ENCODE measurements at regions not wholly inside any gene's neighbourhood (a gene's known extent, or its start where the extent isn't known, plus 50 kb on each side); places are given as distances from the start of the nearest gene placed in this dataset.
"Not testable (repeated sequence)": the region's sequence is repeated elsewhere in the genome, so short reads cannot be mapped to it uniquely, and the experiment has no call there.

DNA sequence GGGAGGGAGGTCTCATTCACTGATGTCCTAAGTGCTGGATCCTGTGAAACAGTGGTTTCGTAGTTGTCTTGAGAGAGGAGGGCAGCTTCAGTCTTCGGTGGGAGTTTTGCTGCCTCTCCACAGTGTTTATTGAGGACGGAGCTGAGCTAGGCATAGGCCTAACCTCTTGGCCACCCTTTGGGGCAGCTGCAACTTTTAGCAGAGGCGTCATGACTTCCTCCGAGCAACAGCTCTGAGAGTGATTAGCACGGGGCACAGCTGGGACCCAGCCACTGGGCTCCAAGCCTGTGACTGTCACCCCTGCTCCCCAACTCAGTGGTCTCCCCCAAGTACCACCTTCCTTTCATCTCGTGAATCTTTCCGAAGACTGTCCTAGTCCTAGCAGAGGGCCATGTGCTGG, 139.9 kb upstream of the NCOR2 start:
- no peak for DNase-seq

DNA sequence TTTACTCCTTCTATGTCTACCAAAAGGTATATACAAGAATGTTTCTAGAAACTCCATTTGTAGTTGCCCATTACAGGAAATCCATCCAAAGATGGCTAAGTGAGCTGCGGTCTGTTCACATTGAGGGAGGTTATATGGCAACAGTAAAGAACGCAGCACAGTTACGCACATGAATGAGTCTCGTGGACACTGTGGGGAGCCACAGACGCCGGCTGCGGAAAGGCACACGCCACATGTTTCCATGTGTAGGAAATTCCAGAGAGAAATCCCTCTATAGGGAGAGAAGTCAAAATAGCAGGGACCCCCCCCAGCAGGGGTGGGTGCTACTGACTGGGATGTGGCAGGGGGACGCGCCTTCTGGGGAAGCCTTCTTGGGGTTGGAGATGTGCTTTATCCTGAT, 139.0 kb upstream of the NCOR2 start:
- no peak for DNase-seq

DNA sequence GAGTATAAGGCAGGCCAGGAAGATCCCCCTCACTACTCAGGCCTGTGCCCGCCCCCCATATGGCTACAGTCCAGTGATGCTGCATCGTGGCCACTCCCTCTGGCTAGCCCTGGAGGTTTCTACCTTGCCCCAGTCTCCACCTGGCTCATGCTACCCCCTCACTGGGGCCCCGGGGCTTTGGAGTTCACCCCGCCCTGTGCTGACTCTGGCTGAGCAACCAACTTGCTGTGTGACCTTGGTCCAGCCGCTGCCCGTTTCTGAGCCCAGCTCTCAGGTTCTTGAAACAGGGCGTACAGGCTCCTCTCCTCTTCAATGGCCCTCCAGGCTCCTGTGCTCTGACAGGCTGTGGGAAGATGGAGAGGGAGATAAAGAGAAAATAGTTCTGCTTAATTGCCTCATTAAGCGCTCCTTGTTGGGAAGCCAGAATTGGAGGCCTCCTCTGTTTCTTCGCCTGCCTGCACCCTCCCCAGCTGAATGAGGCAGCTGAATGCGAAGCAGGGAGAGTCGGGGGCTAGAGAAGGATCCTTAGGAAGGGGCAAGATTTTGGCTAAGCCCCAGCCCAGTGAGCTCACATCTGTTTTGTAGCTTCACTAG, 138.2 kb upstream of the NCOR2 start:
- DNase-seq, result peak in 2 of 56 donors; percentile 22 to 23

GRCh38 chr12:124704619-124705018, 137.2 kb upstream of the NCOR2 start:
- no peak for DNase-seq

DNA sequence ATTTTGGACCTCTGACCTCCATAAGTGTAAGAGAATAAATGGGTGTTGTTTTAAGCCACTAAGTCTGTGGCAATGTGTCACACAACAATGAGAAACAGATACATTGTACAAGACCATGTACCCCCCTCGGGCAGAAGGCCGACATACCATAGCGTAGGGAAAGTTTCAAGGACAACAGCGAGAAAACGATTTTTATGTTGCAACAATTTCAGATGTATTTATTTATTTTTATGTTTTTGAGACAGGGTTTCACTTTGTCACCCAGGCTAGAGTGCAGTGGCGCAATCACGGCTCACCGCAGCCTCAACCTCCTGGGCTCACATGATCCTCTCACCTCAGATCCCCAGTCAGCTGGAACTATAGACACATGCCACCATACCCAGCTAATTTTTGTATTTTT, 136.4 kb upstream of the NCOR2 start:
- DNase-seq, result no peak

GRCh38 chr12:124702736-124703135, 135.3 kb upstream of the NCOR2 start:
- no peak for DNase-seq

GRCh38 chr12:124700810-124701592, 133.6 kb upstream of the NCOR2 start:
- peak in 15 of 56 donors; percentile 6 to 50 (median 33) for DNase-seq

GRCh38 chr12:124699909-124700308, 132.5 kb upstream of the NCOR2 start:
- DNase-seq, result no peak

GRCh38 chr12:124698998-124699305, 131.5 kb upstream of the NCOR2 start:
- DNase-seq, result no peak

DNA sequence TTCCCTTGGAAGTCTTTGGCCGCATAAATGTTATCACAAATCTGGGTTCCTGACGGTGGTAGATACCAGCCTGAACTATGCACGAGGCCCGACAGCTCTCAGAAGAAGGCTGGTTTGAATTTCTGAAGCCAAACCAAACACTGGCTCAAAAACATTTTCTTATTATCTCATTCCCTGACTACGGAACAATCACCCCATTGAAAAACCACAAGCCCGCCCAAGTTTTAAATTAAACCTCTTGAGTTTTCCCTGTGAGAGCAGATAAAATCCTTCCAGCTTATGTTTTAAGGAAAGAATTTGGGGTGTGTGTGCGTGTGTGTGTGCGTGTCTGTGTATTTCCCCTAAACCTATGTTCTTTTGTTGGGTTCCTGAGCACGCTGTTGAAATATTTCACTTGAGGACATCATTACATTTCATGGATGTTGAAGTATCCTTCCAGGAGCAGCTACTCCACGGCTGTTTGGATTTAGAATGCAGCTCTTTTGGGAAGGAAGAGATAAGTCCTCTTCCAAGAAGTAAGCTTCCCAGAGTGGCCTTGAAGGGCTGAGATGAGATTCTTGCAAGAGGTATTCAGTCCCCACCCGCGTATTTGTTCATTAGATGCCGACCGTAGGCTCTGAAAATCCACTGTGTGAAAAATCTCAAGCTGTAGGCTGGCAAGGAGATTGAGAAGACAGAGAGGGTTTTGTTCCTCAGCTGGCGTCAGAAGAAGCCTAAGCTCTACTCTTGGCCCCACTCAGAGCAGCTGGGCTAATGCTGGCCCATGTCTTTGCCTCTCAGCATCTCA, 131.0 kb upstream of the NCOR2 start:
- DNase-seq, result peak in 37 of 56 donors; percentile 22 to 76 (median 50)

GRCh38 chr12:124697722-124698121, 130.3 kb upstream of the NCOR2 start:
- DNase-seq, result not testable (repeated sequence)

GRCh38 chr12:124696693-124697476, 129.5 kb upstream of the NCOR2 start:
- peak in 7 of 56 donors; percentile 16 to 53 (median 31) for DNase-seq

- DNase-seq, result no peak
Measured at GRCh38 chr12:124695861-124696260, 128.4 kb upstream of the NCOR2 start.

- no peak for DNase-seq
Measured at GRCh38 chr12:124694846-124695497, 127.6 kb upstream of the NCOR2 start.

DNA sequence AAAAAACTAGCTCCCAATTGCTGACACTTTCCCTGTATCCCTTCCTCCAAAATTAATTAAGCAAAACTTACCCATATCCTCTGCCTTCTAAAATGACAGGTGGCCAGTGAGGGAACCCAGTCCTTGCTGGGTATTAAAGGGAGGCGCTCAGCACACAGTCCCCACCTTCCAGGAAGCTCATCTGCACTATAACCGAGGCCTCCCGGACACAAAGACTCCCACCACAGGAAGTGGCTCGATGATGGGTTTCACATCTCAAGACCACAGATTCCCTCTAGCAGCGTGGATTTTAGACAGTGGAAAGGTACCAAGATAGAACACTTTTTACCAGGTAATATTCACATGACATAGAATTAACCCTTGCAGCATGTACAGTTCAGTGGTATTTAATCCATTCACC, 126.8 kb upstream of the NCOR2 start:
- DNase-seq, result no peak

- DNase-seq, result no peak
Measured at GRCh38 chr12:124693111-124693723, 125.8 kb upstream of the NCOR2 start.

DNA sequence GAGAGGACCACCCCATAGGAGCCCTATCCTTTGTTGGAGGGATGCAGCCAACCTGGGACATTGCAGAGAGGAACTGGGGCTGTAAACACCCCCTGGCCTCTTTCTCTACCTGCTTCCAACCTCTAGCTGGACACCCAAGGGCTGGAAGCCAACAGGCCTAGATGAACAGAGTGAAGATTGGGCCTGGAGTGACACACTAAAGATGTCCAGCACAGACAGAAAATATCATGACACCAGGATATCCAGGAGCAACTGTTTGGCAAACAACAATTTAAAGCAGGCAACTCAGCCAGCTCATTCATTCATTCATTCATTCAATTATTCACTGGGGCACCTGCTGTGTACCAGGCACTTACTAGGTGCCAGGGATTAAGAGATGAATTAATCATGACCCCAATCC, 125.0 kb upstream of the NCOR2 start:
- DNase-seq, result no peak

GRCh38 chr12:124691429-124691828, 124.0 kb upstream of the NCOR2 start:
- DNase-seq, result no peak

DNA sequence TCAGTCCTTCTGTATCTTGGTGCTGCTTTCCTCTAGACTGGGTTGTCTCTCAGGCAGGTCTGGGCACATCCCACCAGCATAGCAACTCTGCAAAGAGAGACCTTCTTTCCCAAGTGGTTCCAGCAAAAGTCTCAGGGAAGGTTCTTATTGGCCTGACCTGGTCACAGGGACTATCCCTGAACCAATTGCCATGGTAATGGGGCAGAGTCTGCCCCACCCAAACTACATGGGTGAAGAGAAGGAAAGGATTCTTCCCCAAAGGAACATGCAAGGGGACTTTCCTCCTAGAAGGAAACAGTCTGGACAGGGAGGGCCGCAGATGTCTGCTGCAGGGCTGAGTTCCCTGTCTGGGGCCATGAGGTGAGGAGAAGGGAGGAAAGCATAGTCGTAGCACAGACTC, 122.2 kb upstream of the NCOR2 start:
- DNase-seq, result no peak

DNA sequence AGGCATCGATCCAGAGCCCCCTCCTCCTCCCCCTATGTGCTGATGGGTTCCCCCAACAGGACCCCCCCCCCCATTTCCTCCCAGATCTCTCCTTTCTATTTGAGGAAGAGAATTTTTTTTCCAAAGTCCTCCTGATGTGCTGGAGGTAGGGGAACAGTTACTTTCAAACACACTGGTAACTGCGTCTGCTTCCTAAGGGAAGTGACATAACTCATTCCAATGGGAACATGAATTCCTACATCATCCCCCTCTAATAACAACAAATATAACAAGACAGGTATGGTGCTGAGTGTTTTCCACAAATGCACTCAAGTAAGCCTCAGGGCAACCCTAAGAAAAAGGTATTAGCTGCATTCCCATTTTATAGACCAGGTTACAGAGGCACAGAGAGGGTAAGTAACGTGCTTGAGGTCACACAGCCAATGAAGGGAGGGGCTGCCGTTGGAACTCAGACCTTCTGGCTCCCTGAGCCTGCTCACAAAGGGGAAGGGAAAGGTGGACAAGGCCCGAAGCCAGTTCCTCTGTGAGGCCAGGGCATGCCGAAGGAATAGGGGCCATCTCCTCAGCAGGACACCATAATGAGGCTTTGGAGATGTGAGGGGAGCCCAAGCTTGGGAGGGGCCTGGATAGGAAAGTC, 121.1 kb upstream of the NCOR2 start:
- no peak for DNase-seq

All from nucleus accumbens (tissue), 56 donors.